H9 (cell line): ENCODE measurements at regions not wholly inside any gene's neighbourhood (a gene's known extent, or its start where the extent isn't known, plus 50 kb on each side); places are given as distances from the start of the nearest gene placed in this dataset.

Source experiments
- DNase-seq: peaks from one replicate; pipeline ENCODE4 v3.0.0-alpha.2; 2017
- H2AFZ ChIP-seq: one replicate; pipeline ENCODE4 v1.6.1; 2013; ENCODE audit warnings: mild to moderate bottlenecking, low read length, control low read depth, moderate library complexity
- H2AK5ac ChIP-seq: 2 replicates; pipeline ENCODE4 v1.6.1; 2013; ENCODE audit warnings: low read length, control low read depth, mixed read lengths; ENCODE audit not compliant: insufficient read length
- H2BK120ac ChIP-seq: one replicate; pipeline ENCODE4 v1.6.1; 2013; ENCODE audit warnings: low read depth, mild to moderate bottlenecking, low read length, control low read depth, inconsistent platforms; ENCODE audit not compliant: poor library complexity, severe bottlenecking
- H2BK12ac ChIP-seq: 2 replicates; pipeline ENCODE4 v1.6.1; 2013; ENCODE audit warnings: low read length, control low read depth, mixed read lengths, low read depth; ENCODE audit not compliant: insufficient read length
- H2BK15ac ChIP-seq: 2 replicates; pipeline ENCODE4 v1.6.1; 2013; ENCODE audit warnings: low read depth, low read length, control low read depth
- H2BK20ac ChIP-seq: one replicate; pipeline ENCODE4 v1.6.1; 2013; ENCODE audit warnings: low read depth, mild to moderate bottlenecking, low read length, control low read depth, inconsistent platforms; ENCODE audit not compliant: poor library complexity, severe bottlenecking
- H2BK5ac ChIP-seq: 2 replicates; pipeline ENCODE4 v1.6.1; 2013; ENCODE audit warnings: low read length, control low read depth, mixed read lengths; ENCODE audit not compliant: insufficient read length
- H3K14ac ChIP-seq: 2 replicates; pipeline ENCODE4 v1.6.1; 2013; ENCODE audit warnings: low read length, control low read depth; ENCODE audit not compliant: insufficient read depth
- H3K18ac ChIP-seq: 2 replicates; pipeline ENCODE4 v1.6.1; 2013; ENCODE audit warnings: low read depth, mild to moderate bottlenecking, mixed read lengths, low read length, control low read depth; ENCODE audit not compliant: insufficient read length
- H3K23ac ChIP-seq: 2 replicates; pipeline ENCODE4 v1.6.1; 2013; ENCODE audit warnings: low read length, control low read depth, mixed read lengths, low read depth; ENCODE audit not compliant: insufficient read length
- H3K23me2 ChIP-seq: 2 replicates; pipeline ENCODE4 v1.6.1; 2013; ENCODE audit warnings: low read depth, mild to moderate bottlenecking, mixed read lengths, low read length, control low read depth; ENCODE audit not compliant: insufficient read length, poor library complexity, severe bottlenecking
- H3K27ac ChIP-seq: 2 replicates; pipeline ENCODE4 v1.5.1; 2013; ENCODE audit warnings: low read length, control low read depth, mixed read lengths, low read depth; ENCODE audit not compliant: insufficient read length
- H3K27me3 ChIP-seq: 2 replicates; pipeline ENCODE4 v1.6.1; 2013; ENCODE audit warnings: low read length, control low read depth, inconsistent platforms; ENCODE audit not compliant: insufficient read depth
- H3K4ac ChIP-seq: 2 replicates; pipeline ENCODE4 v1.6.1; 2013; ENCODE audit warnings: low read depth, mild to moderate bottlenecking, control low read depth, inconsistent platforms, low read length, moderate library complexity
- H3K4me1 ChIP-seq: 2 replicates; pipeline ENCODE4 v1.6.1; 2013; ENCODE audit warnings: low read length, control low read depth, inconsistent platforms; ENCODE audit not compliant: insufficient read depth
- H3K4me2 ChIP-seq: 2 replicates; pipeline ENCODE4 v1.6.1; 2013; ENCODE audit warnings: low read length, control low read depth, mixed read lengths; ENCODE audit not compliant: insufficient read length, insufficient read depth
- H3K56ac ChIP-seq: 2 replicates; pipeline ENCODE4 v1.6.1; 2013; ENCODE audit warnings: low read depth, mild to moderate bottlenecking, mixed read lengths, low read length, control low read depth; ENCODE audit not compliant: insufficient read length
- H3K79me1 ChIP-seq: 2 replicates; pipeline ENCODE4 v1.6.1; 2013; ENCODE audit warnings: low read depth, mild to moderate bottlenecking, moderate library complexity, low read length, control low read depth, inconsistent platforms; ENCODE audit not compliant: insufficient read depth, poor library complexity, severe bottlenecking
- H3K79me2 ChIP-seq: 2 replicates; pipeline ENCODE4 v1.6.1; 2013; ENCODE audit warnings: low read length, control low read depth, inconsistent platforms; ENCODE audit not compliant: insufficient read depth
- H3K9ac ChIP-seq: 2 replicates; pipeline ENCODE4 v1.6.1; 2013; ENCODE audit warnings: low read length, control low read depth, mixed read lengths; ENCODE audit not compliant: insufficient read length; ENCODE audit errors: extremely low read depth
- H3K9me3 ChIP-seq: one replicate; pipeline ENCODE4 v1.6.1; 2013; ENCODE audit warnings: low read depth, low read length, inconsistent platforms; ENCODE audit not compliant: control insufficient read depth
- H3T11ph ChIP-seq: one replicate; pipeline ENCODE4 v1.6.1; 2013; ENCODE audit warnings: mild to moderate bottlenecking, low read length, control low read depth, inconsistent platforms
- H4K20me1 ChIP-seq: one replicate; pipeline ENCODE4 v1.6.1; 2013; ENCODE audit not compliant: control insufficient read depth, insufficient read length, insufficient read depth
- H4K5ac ChIP-seq: 2 replicates; pipeline ENCODE4 v1.6.1; 2013; ENCODE audit warnings: low read depth, mild to moderate bottlenecking, mixed read lengths, low read length, control low read depth; ENCODE audit not compliant: insufficient read length
- H4K8ac ChIP-seq: replicated peaks from 2 replicates; pipeline ENCODE4 v1.6.1; 2013; ENCODE audit warnings: low read length, control low read depth, mixed read lengths, low read depth; ENCODE audit not compliant: insufficient read length
- H4K91ac ChIP-seq: 2 replicates; pipeline ENCODE4 v1.6.1; 2013; ENCODE audit warnings: low read depth, mild to moderate bottlenecking, moderate library complexity, mixed read lengths, low read length, control low read depth; ENCODE audit not compliant: insufficient read length
- H3K27ac Mint-ChIP-seq, 3 experiments: 2 replicates in 2 of 3; 3 replicates in 1 of 3; pipeline ENCODE4 v1.8.0; 2020 to 2021; ENCODE audit warnings: mixed read lengths in 3 of 3, mild to moderate bottlenecking in 1 of 3, moderate library complexity in 1 of 3
- H3K27me3 Mint-ChIP-seq: 2 replicates; pipeline ENCODE4 v1.8.0; 2021; ENCODE audit warnings: low read depth, mild to moderate bottlenecking, moderate library complexity, mixed read lengths
- H3K36me3 Mint-ChIP-seq, 3 experiments: 2 replicates in 2 of 3; 3 replicates in 1 of 3; pipeline ENCODE4 v1.8.0; 2020 to 2021; ENCODE audit warnings: low read depth in 3 of 3, mixed read lengths in 3 of 3; ENCODE audit not compliant: insufficient read depth in 1 of 3
- H3K4me1 Mint-ChIP-seq, 2 experiments: 2 replicates each; pipeline ENCODE4 v1.8.0; 2020; ENCODE audit warnings: mixed read lengths in 2 of 2
- H3K4me3 Mint-ChIP-seq, 2 experiments: 2 replicates in 1 of 2; 3 replicates in 1 of 2; pipeline ENCODE4 v1.8.0; 2020 to 2021; ENCODE audit warnings: mild to moderate bottlenecking in 2 of 2, mixed read lengths in 2 of 2, moderate library complexity in 1 of 2
- H3K9me3 Mint-ChIP-seq, 2 experiments: 2 replicates in 1 of 2; 3 replicates in 1 of 2; pipeline ENCODE4 v1.8.0; 2020; ENCODE audit warnings: mild to moderate bottlenecking in 2 of 2, mixed read lengths in 2 of 2, moderate library complexity in 1 of 2
- WGBS: extraction: QIAGEN DNeasy Blood & Tissue Kit; methylation state at CpG from one replicate; pipeline ENCODE4 v1.1.7; 2013; ENCODE audit warnings: missing lambda C conversion rate, low lambda C conversion rate, mixed read lengths; ENCODE audit not compliant: insufficient read length; ENCODE audit errors: extremely low coverage; 5-methylcytosine and 5-hydroxymethylcytosine counted together
- TF ChIP-seq, protein P1 (sequence below): fragments of 200-600 bp; sonication (generic); conservative IDR thresholded peaks from 3 replicates; pipeline ENCODE4 v1.8.0; 2021; ENCODE audit warnings: antibody characterized with exemption, mild to moderate bottlenecking

DNA sequence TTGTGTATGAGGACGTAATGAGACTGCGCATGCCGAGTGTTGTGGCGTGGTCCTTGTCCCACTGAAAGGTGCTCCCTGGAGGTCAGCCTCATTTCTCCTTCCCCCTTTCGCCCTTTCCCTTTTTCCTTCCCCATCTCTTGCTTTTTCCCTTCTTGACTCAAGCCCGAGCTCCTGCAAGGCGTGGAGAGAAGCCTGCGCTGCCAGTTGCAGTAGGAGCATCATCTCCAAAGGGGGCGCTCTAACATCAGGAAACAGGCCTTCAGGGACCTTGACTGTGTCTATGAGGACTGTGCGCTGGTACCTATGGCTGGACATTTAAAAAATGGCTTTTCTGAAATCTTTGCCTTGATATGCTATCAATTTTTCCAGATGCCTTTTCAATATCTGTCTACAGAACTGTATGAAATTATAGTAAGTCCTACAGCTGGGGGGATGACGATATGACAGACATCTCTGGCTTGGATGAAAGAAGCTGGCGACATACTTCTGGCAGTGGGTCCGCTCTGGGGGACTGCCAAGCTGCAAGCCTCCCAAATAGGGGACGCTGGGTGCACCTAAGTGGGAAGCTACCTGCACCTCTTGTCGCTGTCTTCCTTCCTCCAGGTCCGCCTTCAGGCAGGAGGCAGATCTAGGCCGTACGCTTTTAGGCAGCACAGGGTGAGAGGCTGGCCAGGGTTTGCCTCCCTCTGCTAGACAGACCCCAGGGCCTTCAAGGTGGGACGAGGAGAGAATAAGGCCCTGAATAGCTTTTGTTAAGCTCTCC, 96.5 kb downstream of the NXPE2 start:
- no peak overlapping the region for H3K27ac ChIP-seq
- no peak overlapping the region for H2BK5ac ChIP-seq
- TF ChIP-seq, protein P1, sequence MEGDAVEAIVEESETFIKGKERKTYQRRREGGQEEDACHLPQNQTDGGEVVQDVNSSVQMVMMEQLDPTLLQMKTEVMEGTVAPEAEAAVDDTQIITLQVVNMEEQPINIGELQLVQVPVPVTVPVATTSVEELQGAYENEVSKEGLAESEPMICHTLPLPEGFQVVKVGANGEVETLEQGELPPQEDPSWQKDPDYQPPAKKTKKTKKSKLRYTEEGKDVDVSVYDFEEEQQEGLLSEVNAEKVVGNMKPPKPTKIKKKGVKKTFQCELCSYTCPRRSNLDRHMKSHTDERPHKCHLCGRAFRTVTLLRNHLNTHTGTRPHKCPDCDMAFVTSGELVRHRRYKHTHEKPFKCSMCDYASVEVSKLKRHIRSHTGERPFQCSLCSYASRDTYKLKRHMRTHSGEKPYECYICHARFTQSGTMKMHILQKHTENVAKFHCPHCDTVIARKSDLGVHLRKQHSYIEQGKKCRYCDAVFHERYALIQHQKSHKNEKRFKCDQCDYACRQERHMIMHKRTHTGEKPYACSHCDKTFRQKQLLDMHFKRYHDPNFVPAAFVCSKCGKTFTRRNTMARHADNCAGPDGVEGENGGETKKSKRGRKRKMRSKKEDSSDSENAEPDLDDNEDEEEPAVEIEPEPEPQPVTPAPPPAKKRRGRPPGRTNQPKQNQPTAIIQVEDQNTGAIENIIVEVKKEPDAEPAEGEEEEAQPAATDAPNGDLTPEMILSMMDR: peak; percentile 97
- H3K4ac ChIP-seq: no peak overlapping the region
- no peak overlapping the region for H3K56ac ChIP-seq
- no peak overlapping the region for H3K14ac ChIP-seq
- H4K91ac ChIP-seq: no peak overlapping the region
- no peak overlapping the region for H2BK12ac ChIP-seq
- no CpG with 5 or more reads among the region's 19 CpGs for WGBS
- no peak overlapping the region for H2AFZ ChIP-seq
- H3K9me3 Mint-ChIP-seq: no peaks in the 10 kb centered on the region; a peak in 1 of 5 replicates
- DNase-seq: peak; percentile 83
- peaks cover 56% of the 10 kb centered on the region for H3K27me3 Mint-ChIP-seq
- H3K79me1 ChIP-seq: no peaks in the 10 kb centered on the region
- no peaks in the 10 kb centered on the region for H3K79me2 ChIP-seq
- no peaks in the 10 kb centered on the region for H4K20me1 ChIP-seq
- H2AK5ac ChIP-seq: no peak overlapping the region
- no peak overlapping the region for H2BK120ac ChIP-seq
- no peak overlapping the region for H3K4me2 ChIP-seq
- no peak overlapping the region for H3K23ac ChIP-seq
- H2BK15ac ChIP-seq: no peak overlapping the region
- H3K18ac ChIP-seq: no peak overlapping the region
- peaks cover 26 to 31% of the 10 kb centered on the region in 2 experiments for H3K4me1 Mint-ChIP-seq
- H3K4me1 ChIP-seq: peaks cover 5% of the 10 kb centered on the region
- H3T11ph ChIP-seq: no peak overlapping the region
- no peak overlapping the region for H3K9ac ChIP-seq
- 0 out of 7 replicates have a peak, but pooled peaks cover 0 to 5% (median 0%) of the 10 kb centered on the region in 3 experiments for H3K36me3 Mint-ChIP-seq
- H3K4me3 Mint-ChIP-seq: no peak overlapping the region; a peak in 1 of 5 replicates
- H4K5ac ChIP-seq: no peak overlapping the region
- H2BK20ac ChIP-seq: no peak overlapping the region
- peaks cover 3% of the 10 kb centered on the region; the same call in 1 of the 2 replicates for H3K27me3 ChIP-seq
- no peak overlapping the region for H4K8ac ChIP-seq
- no peak overlapping the region for H3K27ac Mint-ChIP-seq
- H3K9me3 ChIP-seq: no peaks in the 10 kb centered on the region
- H3K23me2 ChIP-seq: no peaks in the 10 kb centered on the region
